Coronary artery (tissue), 2 donors: ENCODE measurements at regions not wholly inside any gene's neighbourhood (a gene's known extent, or its start where the extent isn't known, plus 50 kb on each side); places are given as distances from the start of the nearest gene placed in this dataset.
"Not testable (repeated sequence)": the region's sequence is repeated elsewhere in the genome, so short reads cannot be mapped to it uniquely, and the experiment has no call there.

Source experiments
- DNase-seq: peaks from one replicate; pipeline ENCODE4 v3.0.0-alpha.2; 2017; ENCODE audit warnings: low spot score
- H3K27ac ChIP-seq, 2 donors: fragments of 200-600 bp; sonication (generic); one replicate each; pipeline ENCODE4 v1.5.1; 2016 to 2019
- H3K4me3 ChIP-seq: fragments of 200-600 bp; sonication (generic); 2 replicates; pipeline ENCODE4 v1.5.1; 2016; ENCODE audit warnings: mild to moderate bottlenecking, moderate library complexity
- CTCF ChIP-seq: fragments of 200-600 bp; sonication (generic); IDR thresholded peaks from one replicate; pipeline ENCODE4 v1.5.1; 2019; ENCODE audit warnings: antibody characterized with exemption

GRCh38 chr10:31210190-31210589 lies 108.8 kb upstream of the ZEB1 start:
- Histone ChIP-seq H3K4me3 (no peak overlapping the region), H3K27ac (no peak overlapping the region)
- no peak for TF ChIP-seq CTCF
- no peak for DNase-seq

- no peak for DNase-seq
- Histone ChIP-seq H3K27ac (no peak overlapping the region), H3K4me3 (no peak overlapping the region)
- TF ChIP-seq CTCF, result no peak
These were observed 105.1 kb upstream of the ZEB1 start for GRCh38 chr10:31213959-31214358.

GRCh38 chr10:31215052-31215451 lies 104.0 kb upstream of the ZEB1 start:
- no peak for DNase-seq
- no peak for TF ChIP-seq CTCF

GRCh38 chr10:31219306-31219705 lies 99.7 kb upstream of the ZEB1 start:
- TF ChIP-seq CTCF, result no peak
- DNase-seq, result no peak
- H3K4me3 ChIP-seq, result no peak overlapping the region
- H3K27ac ChIP-seq, result no peak overlapping the region

More at GRCh38 chr10:31215052-31215451, 104.0 kb upstream of the ZEB1 start:
- Histone ChIP-seq H3K4me3 (no peak overlapping the region), H3K27ac (no peak overlapping the region)

GRCh38 chr10:31228780-31229179 lies 90.2 kb upstream of the ZEB1 start:
- H3K4me3 ChIP-seq, DNase-seq: not testable (repeated sequence)

GRCh38 chr10:31239961-31240360 lies 79.1 kb upstream of the ZEB1 start:
- Histone ChIP-seq H3K4me3 (no peak overlapping the region), H3K27ac (no peak overlapping the region)
- TF ChIP-seq CTCF, result no peak
- DNase-seq, result no peak

More at GRCh38 chr10:31228780-31229179, 90.2 kb upstream of the ZEB1 start:
- H3K27ac ChIP-seq, result not testable (repeated sequence)

GRCh38 chr10:31242902-31243301 lies 76.1 kb upstream of the ZEB1 start:
- Histone ChIP-seq H3K27ac (no peak overlapping the region), H3K4me3 (no peak overlapping the region)
- DNase-seq, result no peak
- no peak for TF ChIP-seq CTCF

GRCh38 chr10:31251118-31251517 lies 67.9 kb upstream of the ZEB1 start:
- not testable (repeated sequence) for DNase-seq, H3K27ac ChIP-seq, H3K4me3 ChIP-seq
